ENCODE measurements at regions not wholly inside any gene's neighbourhood (a gene's known extent, or its start where the extent isn't known, plus 50 kb on each side); places are given as distances from the start of the nearest gene placed in this dataset.

DNA sequence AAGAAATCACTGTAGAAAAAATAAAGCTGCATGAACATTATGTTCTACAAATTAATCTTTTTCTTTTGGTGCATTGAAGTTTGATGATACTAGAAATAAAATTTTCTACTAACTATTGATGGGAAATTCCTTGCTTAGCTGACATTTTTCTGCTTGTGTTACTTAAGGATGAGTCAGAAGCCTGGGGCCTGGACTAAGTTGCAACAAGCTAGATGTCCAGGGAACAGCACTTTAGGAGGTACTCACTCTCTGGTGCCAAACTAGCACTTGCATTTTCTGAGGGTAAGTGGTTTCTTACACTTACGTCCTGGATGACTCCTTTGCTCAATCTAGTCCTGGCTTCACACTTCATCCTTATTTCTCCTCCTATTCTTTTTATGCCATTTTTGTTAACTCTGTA lies 945.1 kb downstream of the IGSF11 start:
- TF ChIP-seq, protein P1, sequence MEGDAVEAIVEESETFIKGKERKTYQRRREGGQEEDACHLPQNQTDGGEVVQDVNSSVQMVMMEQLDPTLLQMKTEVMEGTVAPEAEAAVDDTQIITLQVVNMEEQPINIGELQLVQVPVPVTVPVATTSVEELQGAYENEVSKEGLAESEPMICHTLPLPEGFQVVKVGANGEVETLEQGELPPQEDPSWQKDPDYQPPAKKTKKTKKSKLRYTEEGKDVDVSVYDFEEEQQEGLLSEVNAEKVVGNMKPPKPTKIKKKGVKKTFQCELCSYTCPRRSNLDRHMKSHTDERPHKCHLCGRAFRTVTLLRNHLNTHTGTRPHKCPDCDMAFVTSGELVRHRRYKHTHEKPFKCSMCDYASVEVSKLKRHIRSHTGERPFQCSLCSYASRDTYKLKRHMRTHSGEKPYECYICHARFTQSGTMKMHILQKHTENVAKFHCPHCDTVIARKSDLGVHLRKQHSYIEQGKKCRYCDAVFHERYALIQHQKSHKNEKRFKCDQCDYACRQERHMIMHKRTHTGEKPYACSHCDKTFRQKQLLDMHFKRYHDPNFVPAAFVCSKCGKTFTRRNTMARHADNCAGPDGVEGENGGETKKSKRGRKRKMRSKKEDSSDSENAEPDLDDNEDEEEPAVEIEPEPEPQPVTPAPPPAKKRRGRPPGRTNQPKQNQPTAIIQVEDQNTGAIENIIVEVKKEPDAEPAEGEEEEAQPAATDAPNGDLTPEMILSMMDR (IDR thresholded peaks at IDR 0.05): no peak
- TF ChIP-seq POLR2A (IDR thresholded peaks at IDR 0.05): no peak
